Ammon's horn (tissue), 1 donor: ENCODE measurements at regions not wholly inside any gene's neighbourhood (a gene's known extent, or its start where the extent isn't known, plus 50 kb on each side); places are given as distances from the start of the nearest gene placed in this dataset.

Experiments used
- DNase-seq: peaks from one replicate; pipeline ENCODE4 v3.0.0-alpha.2; 2016; ENCODE audit warnings: low spot score

GRCh38 chr2:19784456-19784855 is 117.3 kb downstream of the TTC32 start:
- DNase-seq: no peak

DNA sequence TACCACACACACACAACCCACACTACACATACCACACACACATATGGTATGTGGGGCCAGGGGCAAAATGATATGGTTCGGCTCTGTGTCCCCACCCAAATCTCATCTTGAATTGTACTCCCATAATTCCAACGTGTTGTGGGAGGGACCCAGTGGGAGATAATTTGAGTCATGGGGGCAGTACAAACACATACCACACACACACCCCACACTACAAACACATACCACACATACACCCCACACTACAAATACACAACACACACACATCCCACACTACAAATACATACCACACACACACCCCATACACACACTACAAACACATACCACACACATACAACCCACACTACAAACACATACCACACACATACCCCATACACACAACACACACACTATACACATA is 117.8 kb downstream of the TTC32 start:
- DNase-seq: no peak

DNA sequence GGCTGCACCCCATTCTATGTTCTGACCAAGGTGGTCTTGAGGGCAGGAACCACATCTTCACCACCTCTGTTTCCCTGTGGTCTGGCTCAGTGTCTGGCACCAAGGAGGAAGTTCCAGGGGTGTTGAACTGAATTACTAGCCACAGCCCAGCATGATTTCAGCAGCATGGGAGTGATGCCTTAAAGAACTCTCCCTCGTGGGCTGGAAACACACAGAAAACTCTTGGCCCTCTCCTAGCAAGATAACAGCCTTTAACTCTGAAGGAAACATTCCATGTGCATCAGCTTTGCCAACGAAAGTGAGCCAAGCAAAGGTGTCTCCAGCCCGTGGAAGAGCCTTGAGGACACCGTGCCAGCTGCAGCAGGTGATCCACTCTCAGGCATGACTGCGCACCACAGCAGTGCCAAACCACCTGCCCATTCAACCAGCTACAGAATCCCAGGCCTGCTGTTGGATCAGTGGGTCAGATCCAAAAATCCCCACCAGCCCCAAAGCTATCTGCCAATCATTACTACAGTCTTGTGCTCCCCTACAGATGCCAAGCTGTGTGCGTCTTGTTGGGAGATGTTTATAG is 124.8 kb downstream of the TTC32 start:
- DNase-seq: no peak

DNA sequence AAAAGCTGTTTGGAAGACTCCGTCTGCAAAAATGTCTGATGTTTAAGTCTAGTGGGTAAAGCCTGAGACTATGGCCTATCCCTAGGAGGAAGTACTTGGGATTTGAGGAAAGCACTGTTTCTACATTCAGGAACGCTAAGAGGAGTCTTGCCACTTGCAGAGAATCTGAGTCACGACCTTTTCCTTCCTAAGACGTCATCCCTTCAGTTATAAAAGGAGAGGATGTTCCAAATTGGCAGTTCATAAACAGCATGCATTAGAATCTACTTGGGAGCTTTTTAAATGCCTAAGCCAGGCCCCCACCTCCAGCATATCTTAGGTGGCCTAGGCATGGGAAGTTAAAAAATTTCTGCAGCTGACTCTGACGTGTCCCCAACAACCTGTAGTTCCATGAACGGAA is 125.9 kb downstream of the TTC32 start:
- no peak for DNase-seq

DNA sequence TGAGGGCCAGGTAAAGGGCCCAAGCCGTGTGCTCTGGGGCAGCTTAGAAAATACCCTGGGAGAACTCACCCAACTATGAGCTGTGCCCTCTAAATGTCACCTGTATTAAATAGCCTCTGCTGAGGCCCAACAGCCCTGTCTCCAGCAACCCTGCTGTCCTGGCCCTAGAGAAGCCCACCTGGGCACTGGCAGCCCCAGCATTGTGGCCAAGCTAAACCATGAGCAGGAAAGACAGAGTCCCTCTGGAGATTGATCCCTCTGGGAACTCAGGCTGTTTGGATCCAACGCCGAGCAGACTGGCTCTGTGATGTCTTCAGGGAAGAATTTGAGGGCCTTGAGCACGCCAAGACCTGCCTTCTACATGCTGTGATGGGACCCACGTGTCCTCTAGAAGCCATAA is 126.5 kb downstream of the TTC32 start:
- DNase-seq: no peak

DNA sequence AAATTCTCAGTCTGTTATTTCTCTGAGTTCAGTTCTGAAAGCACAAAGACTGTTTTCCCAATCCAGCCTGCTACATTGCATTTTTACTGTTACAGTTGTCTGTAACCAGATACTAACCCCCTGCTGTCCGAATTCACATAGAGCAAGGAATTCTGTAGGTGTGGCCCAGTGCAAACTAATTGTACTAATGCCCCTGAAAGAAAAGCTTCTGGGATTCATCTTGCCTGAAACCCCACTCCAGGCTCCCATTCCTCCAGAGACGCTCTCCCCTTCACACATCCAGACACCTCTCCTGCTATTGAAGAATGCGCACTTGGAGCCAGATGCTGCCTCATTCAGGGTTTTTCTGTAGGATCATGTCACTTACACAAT is 127.0 kb downstream of the TTC32 start:
- DNase-seq: no peak

DNA sequence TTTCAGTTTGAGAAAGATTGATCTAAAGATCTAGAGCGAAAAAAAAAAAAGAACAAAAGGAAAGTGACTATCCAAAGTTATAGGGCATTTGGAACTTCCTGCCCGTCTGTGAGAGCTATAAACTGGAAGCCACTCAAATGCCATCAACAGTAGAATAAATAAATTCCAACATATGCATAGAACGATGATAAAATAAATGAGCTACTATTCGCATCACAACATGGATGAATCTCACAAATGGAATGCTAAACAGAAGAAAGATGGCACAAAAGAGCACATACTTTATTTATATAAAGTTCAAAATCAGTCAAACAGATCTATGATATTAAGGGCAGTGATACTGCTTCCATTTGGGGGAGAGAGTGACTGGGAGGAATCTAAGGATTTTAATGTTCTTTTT is 128.8 kb downstream of the TTC32 start:
- no peak for DNase-seq

- no peak for DNase-seq
These were observed 132.3 kb downstream of the TTC32 start for GRCh38 chr2:19769513-19769912.

DNA sequence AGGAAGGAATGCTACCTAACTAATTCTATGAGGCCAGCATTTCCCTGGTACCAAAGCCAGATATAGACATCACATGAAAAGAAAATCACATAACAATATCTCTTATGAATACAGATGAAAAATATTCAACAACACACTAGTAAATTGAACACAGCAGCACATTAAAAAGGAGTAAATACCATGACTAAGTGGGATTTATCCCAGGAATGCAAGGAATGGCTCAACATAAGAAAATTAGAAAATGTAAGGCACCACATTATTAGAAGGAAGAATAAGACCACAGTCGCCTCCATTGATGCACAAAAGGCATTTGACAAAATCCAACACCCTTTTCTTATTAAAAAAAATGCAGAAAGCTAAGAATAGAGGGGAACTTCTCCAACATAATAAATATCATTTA is 133.9 kb downstream of the TTC32 start:
- no peak for DNase-seq

- no peak for DNase-seq
These were observed 136.8 kb downstream of the TTC32 start for GRCh38 chr2:19764998-19765397.

GRCh38 chr2:19763731-19764130 is 138.1 kb downstream of the TTC32 start:
- DNase-seq: no peak

GRCh38 chr2:19762959-19763605 is 138.7 kb downstream of the TTC32 start:
- no peak for DNase-seq

DNA sequence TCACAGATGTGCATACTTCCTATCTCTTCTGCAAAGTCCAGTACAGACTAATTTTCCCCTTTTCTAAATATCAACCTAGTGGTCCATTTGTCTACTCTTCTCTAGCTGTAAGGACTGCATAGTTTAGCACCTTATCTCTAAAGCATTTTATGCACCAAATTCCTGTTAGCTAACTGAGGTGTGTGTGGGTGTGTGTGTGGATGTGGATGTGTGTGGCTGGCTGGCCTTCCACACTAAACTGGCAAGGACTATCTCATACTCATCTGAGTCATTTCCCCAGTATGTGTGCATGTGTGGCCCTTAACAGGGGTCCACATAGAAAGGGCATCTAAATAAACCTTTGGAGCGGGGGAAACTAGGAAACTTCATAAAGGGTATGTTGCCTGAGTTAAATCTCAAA is 139.6 kb downstream of the TTC32 start:
- DNase-seq: no peak

GRCh38 chr2:19759880-19760279 is 141.9 kb downstream of the TTC32 start:
- no peak for DNase-seq

DNA sequence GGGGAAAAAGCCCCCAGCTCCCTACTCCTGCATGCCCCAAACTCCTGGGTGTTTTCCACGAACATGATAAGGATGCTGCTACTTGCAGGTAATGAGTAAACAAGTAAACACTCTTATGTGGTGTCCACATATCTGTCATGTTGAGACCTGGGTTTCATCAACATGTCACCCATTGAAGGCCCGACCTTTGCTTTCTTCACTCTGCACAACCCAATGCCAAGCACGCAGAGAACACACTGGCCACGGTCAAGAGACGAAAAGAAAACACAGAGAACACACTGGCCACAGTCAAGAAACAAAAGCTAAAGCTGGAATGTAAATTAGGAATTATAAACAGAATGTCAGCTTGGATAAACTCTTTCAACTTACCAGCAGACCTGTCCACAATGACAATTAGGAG is 143.1 kb downstream of the TTC32 start:
- no peak for DNase-seq

DNA sequence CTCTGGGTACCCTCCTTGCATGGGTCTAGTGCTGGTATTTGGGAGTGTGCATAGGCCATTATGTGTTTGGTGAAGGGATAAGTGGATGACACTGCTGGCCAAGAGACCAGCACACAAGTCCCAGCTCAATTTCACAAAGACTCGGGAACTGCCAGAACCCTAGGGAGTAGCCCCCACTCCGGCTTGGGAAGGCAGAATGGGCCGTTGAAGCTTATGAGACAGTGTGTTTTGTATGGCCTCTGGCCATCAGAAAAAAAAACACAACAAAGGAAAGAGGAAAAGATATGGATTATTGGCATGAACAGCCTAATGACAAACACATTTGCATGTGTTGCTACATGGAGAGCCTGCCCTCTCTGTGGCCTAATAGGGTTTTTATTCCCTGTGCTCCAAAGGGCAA is 144.2 kb downstream of the TTC32 start:
- DNase-seq: no peak

GRCh38 chr2:19754907-19755306 is 146.9 kb downstream of the TTC32 start:
- DNase-seq: no peak

DNA sequence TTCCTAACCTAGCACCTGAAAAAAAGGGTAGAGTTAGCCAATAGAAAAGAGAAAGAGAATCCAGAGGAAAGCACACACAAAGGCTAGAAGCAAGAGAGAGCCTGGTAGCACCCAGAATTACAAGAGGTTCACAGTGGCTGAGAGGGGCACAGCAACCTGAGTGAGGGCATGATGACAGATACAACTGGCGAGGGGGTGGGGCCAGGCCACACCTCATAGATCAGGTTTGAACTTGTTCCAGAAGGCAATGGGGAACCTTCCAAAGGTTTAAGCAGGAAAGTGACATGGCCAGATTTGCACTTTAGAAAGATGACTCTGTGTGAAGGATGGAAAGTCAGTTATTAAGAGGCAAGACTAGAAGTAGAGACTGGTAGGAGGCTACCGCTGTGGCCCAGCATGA is 148.0 kb downstream of the TTC32 start:
- DNase-seq: no peak

DNA sequence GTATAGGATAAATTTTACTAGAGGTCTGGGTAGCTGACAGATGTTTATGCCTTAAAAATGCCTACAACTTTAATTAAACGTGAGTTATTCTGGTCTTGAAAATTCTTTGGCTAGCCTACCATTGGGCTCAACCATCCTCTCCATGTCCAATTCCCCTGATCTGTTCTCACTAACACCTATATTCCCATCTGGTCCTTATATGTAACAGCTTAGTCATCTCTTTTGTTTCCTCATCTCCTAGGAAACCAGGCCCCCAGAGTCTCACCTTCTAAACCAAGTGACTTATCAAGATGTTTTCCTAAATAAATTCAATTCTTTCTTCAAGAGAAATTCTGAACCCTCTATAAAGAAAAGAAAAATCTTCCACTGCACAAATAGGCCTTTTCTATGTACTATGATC is 148.5 kb downstream of the TTC32 start:
- DNase-seq: no peak

DNA sequence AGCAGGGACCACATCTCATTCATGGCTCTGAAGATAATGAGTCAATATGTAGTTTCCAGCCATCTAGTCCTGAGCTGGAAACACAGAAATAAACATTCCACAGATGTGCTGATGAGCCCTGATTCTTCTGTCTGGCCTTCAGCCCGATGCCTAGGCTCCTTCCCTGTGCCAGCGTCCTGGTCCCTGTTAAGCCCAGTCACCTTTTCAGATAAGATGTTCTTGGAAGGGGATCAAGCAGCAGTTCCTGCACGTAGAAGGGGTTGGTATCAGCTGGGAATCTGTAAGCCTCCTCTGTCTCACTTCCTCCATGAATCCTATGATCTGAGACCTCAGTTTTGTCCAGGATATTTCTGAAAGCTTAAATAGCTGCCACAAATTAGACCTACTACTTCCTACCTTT is 149.3 kb downstream of the TTC32 start:
- DNase-seq: no peak

DNA sequence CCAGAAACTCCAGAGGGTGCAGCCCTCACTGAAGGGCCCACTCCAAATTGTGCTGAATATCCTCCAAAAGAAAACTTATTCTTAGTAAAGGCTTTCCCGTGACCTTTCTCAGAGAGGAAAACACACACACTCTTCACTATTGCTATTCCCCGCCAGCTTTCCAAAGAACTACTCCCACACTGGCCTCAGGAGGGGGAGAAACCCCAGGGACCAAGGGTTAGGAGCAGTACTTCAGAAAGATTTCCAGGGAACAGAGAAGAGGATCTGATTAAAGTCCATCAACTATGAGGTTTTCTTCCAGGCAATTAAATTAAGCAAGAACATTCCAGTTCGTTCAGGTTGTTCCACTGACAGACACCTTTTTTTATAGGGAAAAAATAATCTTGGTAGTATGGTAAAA is 150.2 kb downstream of the TTC32 start:
- no peak for DNase-seq

DNA sequence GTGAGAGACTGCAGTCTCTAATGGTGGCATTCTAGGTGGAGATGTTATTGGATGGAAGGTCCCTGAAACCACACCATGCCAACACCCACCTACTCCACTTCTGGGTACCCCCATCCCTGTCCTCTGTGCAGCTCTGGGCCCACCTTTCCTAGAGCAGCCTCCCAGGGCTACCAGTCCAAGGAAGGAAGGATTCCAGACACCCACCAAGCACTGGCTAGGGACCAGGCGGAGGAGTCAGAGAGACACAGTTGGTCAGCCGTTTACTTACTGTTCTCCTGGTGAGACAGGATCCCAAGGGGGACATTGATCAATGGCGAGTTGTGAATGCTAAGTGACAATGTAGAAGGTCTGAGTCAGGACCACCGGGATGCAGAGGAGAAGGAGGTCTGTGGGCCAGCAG is 151.6 kb downstream of the TTC32 start:
- DNase-seq: no peak

- DNase-seq: no peak
These were observed 152.3 kb downstream of the TTC32 start for GRCh38 chr2:19749507-19749836.

DNA sequence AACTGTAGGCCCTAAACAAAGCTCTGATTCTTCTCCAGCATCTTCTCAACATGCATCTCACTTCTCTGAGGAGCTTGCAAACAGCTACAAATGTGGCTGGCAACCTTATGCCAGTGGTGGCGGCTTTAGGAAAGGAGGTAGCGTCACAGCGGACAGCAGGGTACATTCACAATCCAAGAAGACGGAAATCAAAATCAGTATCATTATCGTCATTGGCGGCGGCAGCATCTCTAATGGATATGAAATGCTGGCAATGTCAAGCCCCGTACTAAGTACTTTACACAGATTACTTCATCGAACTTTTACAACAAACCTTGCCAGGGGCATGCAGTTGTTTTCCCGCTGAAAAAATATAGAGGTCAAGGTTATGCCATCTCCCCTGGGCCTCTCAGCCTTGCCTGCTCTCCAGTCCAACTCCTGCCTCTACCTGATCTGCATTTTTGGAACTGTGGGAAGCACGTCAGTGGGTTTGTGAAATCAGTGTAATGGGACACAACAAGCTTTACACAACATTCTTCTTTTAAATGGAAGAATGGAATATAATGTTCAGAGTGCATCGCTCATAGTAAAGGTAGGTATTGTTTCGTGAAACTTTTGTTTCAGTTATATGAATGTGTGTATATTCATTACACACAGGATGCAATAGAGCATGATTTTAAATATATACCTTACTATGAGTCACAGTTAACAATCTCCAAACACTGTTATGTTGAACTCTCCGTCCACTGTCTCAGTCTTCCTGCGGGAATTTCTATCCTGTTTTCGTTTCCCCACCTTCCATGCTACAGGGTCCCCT is 152.9 kb downstream of the TTC32 start:
- no peak for DNase-seq
